HL-60 (cell line): ENCODE measurements at regions not wholly inside any gene's neighbourhood (a gene's known extent, or its start where the extent isn't known, plus 50 kb on each side); places are given as distances from the start of the nearest gene placed in this dataset.

Experiments
- DNase-seq, 2 experiments: peaks; one replicate each; pipeline ENCODE4 v3.0.0-alpha.2; 2010 to 2020; ENCODE audit warnings: low read depth in 1 of 2, low spot score in 1 of 2
- H3K27ac ChIP-seq: fragments of 250-450 bp; sonication (Bioruptor Pico); replicated peaks from 2 replicates; pipeline ENCODE4 v1.5.1; 2020; ENCODE audit warnings: mild to moderate bottlenecking, moderate library complexity
- H3K27me3 ChIP-seq: fragments of 250-450 bp; sonication (Bioruptor Pico); 2 replicates; pipeline ENCODE4 v1.5.1; 2021; ENCODE audit warnings: mild to moderate bottlenecking, moderate library complexity; ENCODE audit not compliant: insufficient read depth, poor library complexity, severe bottlenecking
- H3K4me3 ChIP-seq: replicated peaks from 2 replicates; pipeline ENCODE4 v1.5.1; 2011; ENCODE audit warnings: mild to moderate bottlenecking, control low read depth, low read length; ENCODE audit not compliant: insufficient read depth
- CTCF ChIP-seq: IDR thresholded peaks from one replicate; pipeline ENCODE4 v1.5.1; 2011; ENCODE audit warnings: low read length, control low read depth, inconsistent platforms; ENCODE audit not compliant: insufficient read depth
- GABPA ChIP-seq: IDR thresholded peaks from 2 replicates; pipeline ENCODE4 v1.6.1; 2012; ENCODE audit warnings: low read depth
- POLR2AphosphoS5 ChIP-seq: IDR thresholded peaks from 2 replicates; pipeline ENCODE4 v1.6.1; 2012; ENCODE audit warnings: low read depth
- REST ChIP-seq: IDR thresholded peaks from 2 replicates; pipeline ENCODE4 v1.6.1; 2012; ENCODE audit warnings: low read depth; ENCODE audit not compliant: insufficient replicate concordance
- SPI1 ChIP-seq: IDR thresholded peaks from 2 replicates; pipeline ENCODE4 v1.6.1; 2012; ENCODE audit warnings: low read depth, mild to moderate bottlenecking, borderline replicate concordance

DNA sequence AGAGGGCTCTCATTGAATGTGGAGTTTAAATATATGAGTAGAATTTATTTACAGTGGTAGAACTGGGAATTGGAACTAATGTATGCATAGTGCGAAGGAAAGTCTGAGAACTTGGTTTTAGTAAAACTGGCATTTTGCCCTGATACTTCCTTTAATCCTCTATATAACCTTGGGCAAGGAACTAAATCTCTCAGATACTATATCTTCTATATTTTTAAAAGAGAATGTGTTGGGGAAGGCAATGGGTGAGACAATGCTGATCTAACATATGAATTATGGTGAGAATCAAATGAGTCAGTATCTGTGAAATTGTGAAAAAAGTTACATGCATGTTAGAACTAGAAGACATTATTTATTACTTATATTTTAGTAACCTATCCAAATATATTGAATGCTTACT is 2109.4 kb upstream of the PIK3C3 start:
- no peak for DNase-seq
- no peak overlapping the region for H3K4me3 ChIP-seq
- TF ChIP-seq CTCF = no peak
- no peak for TF ChIP-seq POLR2AphosphoS5
- TF ChIP-seq SPI1 = no peak
- no peak for TF ChIP-seq REST
- no peak for TF ChIP-seq GABPA
- H3K27ac ChIP-seq = no peak overlapping the region
- H3K27me3 ChIP-seq = peaks cover 17% of the 10 kb centered on the region

DNA sequence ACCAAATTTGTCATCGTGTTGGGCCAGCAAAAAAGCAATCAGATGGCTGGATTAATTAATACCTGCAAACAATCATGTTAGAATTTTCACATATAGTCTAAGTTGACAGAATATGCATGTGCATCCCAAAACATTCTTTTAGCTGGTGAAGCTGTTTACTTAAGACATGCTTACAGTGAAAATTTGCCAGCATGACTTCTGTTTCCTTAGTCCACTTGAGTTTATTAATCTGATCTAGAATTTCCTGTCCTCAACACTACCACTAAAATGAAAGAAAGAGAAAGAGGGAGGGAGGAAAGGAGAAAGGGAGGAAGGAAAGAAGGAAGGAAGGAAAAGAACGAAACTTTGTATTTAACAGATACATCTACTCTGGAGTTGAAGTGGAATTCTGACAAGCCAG is 2109.9 kb upstream of the PIK3C3 start:
- no peak overlapping the region for H3K4me3 ChIP-seq
- H3K27ac ChIP-seq = no peak overlapping the region
- peaks cover 21% of the 10 kb centered on the region for H3K27me3 ChIP-seq
- TF ChIP-seq POLR2AphosphoS5 (no peak), REST (no peak), GABPA (no peak), SPI1 (no peak), CTCF (no peak)
- no peak for DNase-seq

GRCh38 chr18:39843546-39843945 is 2111.5 kb upstream of the PIK3C3 start:
- Histone ChIP-seq H3K27ac (no peak overlapping the region), H3K4me3 (no peak overlapping the region), H3K27me3 (peaks cover 21% of the 10 kb centered on the region)
- no peak for DNase-seq
- no peak for TF ChIP-seq GABPA
- TF ChIP-seq POLR2AphosphoS5 = no peak
- TF ChIP-seq SPI1 = no peak
- TF ChIP-seq CTCF = no peak
- no peak for TF ChIP-seq REST
